ENCODE measurements at regions not wholly inside any gene's neighbourhood (a gene's known extent, or its start where the extent isn't known, plus 50 kb on each side); places are given as distances from the start of the nearest gene placed in this dataset.

DNA sequence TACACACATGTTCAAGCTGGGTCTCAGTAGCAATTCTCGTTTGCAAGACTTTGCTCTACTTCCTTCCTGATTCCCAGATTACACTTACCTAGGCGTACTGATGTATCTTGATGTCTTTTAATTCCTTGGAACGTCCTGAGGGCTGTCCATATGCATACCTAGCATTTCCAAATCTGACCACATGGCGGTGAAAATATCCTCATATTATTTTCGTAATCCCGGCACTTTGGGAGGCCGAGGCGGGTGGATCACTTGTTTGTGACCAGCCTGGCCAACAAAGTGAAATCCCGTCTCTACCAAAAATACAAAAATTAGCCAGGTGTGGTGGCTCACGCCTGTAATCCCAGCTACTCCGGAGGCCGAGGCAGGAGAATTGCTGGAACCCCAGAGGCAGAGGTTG is 1786.3 kb upstream of the TENM3 start:
- DNase-seq (ENCODE audit: low read depth, low spot score), result no peak

- no peak for DNase-seq (ENCODE audit: low read depth, low spot score)
Measured at GRCh38 chr4:180462116-180462515, 1781.1 kb upstream of the TENM3 start.

DNA sequence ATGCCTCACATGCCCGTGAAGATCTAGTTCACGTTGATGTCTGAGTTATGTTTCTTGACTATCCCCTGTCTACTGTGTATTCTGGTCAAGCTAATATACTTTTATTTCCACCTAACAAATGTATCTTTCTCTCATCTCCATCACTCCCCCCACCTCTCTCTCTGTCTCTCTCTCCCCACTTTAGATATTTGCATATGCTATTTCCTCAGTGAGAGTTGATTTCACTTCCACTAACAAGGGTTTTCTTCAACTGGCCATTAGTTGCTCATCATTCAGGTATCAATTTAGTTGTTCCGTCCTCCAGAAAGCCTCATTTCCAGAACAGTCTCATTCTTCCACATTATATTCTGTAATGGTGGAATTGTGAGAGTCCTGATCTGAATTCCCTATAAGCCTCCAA is 1777.8 kb upstream of the TENM3 start:
- no peak for DNase-seq (ENCODE audit: low read depth, low spot score)

DNA sequence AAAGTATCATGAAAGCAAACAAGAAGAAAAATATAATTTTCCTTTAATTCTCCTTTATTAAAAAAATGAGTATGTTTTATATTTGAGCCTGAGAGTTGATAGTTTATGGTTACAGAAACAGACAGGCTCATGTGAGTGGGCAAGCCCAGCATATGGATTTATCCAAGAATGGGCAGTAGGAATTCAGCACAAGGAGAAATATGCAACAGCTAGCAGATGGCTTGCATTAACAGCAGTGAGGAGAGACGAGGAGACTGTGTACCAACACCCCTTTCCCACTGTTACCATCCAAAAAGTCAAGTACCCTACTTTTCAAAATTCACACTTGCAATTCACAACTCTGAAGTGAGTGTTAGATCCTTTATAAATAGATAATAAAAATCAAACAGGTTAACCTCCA is 1760.2 kb upstream of the TENM3 start:
- DNase-seq (ENCODE audit: low read depth, low spot score), result no peak

DNA sequence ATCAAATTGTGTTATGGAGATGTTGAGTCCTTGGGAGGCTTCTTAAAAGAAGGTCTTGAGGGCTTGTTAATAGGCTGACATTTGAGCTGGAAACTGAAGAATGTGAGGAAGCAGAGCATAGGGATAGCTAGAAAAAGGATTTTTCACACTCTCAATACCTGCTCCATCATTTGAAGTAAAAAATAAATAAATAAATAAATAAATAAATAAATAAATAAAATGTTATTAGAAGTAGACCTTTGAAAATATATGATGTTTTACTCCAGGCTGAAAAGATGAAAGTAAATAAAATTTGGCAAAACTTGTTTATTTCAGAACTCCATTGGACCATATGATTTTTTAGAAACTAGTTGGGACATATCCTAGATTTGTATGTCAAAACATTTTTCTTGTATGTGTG is 1757.8 kb upstream of the TENM3 start:
- no peak for DNase-seq (ENCODE audit: low read depth, low spot score)

- no peak for DNase-seq (ENCODE audit: low read depth, low spot score)
Measured at GRCh38 chr4:180486342-180486741, 1756.9 kb upstream of the TENM3 start.

DNA sequence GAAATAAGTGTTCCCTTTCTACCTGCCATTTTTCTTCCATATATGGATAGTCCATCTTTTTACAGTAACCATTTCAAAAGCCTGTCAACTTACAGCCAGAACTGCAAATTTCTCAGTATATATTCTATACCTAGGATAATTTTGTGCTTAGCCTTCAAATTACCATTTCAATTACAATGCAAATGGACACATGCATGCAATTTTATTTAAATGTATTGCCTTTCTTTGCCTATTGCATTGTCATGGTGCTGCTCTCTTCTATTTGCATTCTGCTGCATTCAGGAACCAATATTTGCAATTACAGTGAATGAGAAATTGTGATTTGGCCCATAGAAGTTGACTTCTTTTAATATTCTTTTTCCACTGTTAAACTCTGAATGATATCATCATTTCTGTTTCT is 1753.4 kb upstream of the TENM3 start:
- no peak for DNase-seq (ENCODE audit: low read depth, low spot score)

- no peak for DNase-seq (ENCODE audit: low read depth, low spot score)
Measured at GRCh38 chr4:180491210-180491609, 1752.0 kb upstream of the TENM3 start.

GRCh38 chr4:180493299-180493698 is 1749.9 kb upstream of the TENM3 start:
- DNase-seq (ENCODE audit: low read depth, low spot score), result no peak

DNA sequence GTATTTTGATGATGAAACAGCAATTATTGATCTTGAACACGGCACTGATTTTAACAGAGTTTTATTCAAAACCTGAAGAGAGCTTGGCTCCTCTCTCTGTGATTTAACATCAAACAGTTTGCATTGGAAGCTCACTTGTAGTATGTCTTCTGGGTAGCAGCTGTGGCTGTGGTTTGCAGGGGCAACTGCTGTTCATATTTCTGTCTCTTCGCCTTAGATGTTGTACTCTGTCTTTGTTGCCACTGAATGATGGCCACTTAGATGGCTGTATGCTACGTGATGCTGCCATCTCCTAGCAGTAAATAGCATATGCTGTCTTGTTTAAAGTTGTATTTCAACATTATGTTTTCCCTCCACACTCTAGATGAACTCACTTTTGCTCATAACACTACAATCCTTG is 1743.0 kb upstream of the TENM3 start:
- no peak for DNase-seq (ENCODE audit: low read depth, low spot score)

DNA sequence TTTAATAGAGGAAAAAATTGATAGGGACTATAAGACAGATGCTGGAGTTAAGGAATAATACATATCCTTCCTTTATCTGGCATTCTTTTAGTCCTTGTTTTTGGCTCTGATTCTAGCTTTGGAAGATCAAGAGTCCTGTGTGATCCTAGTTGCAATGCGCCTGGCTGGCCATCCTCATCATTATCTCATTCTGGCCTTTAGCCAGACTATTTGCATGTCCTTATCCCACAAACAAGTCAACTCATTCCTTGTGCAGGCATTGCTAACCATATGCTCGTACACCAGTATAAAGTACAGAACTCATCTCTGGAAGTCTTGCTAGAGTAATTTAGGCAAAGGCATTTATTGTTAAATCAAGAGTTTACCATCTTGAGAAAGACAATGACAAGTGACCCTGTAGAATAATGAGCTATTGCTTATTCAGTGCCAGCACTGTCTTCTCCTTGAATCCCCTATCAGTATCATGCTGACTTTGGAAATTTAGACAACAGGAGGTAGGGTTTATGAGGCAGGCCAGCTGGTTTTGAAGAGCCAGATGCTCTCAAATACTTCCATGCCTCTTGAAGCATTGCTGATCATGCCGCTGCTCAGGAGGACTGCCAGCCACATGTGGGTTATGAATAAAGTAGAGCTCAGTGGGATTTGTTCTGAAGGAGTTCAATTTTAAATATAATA is 1730.3 kb upstream of the TENM3 start:
- no peak for DNase-seq (ENCODE audit: low read depth, low spot score)

DNA sequence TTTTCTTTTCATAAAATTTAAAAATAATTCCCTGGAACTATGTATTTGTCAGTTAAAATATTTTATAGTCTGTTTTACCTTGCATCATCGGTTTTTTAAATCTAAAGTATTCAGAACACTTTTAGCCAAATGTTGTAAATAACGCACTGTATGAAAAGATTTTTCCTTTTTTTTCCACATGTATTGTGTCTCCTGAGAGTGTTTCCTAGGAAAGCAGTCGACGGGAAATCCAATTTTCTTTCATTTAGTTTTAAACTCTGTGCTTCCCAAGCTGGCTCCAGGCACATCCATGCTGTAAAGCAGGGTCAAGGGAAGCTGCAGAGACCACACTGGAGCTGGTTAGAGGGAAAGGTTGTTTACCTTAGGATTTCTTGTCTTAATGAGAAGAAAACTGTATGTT is 1724.3 kb upstream of the TENM3 start:
- no peak for DNase-seq (ENCODE audit: low read depth, low spot score)

DNA sequence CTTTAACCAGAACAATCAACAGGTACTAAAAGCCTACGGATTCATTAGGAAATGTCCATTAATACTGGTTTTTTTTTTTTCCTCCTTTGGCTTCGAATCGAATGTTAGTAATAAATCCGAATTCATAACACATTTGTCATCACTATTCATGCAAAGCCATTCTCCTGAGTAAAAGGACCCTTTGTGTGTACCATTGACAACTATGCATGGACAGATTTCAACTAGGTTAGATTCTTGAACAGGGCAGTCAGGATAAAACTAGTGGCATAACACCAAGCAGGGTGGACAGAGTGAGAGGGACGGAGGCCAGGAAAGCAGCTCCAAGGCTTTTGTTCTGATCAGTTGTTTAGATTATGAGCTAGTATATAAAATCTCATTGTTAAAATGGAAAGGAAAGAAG is 1722.0 kb upstream of the TENM3 start:
- no peak for DNase-seq (ENCODE audit: low read depth, low spot score)

GRCh38 chr4:180525523-180526077 is 1717.6 kb upstream of the TENM3 start:
- DNase-seq (ENCODE audit: low read depth, low spot score), result no peak

DNA sequence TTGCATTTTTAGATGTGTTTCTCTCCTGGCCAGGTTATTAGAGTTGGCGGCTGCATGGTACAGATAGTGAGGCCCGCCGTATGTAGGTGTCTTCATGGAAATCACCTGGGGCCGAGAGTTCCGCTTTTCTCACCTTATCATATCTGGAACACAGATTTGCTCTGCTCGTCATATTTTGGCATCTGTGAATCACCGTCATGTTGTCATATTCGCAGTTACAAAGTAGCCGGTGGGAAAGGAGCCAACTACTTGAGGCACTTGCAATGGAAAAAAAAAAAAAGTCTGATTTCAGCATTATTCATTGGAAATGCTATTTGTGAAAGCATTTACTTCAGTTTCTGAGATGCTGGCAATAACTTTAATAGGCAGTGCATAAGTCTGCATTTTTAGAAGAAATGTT is 1715.2 kb upstream of the TENM3 start:
- no peak for DNase-seq (ENCODE audit: low read depth, low spot score)

- DNase-seq (ENCODE audit: low read depth, low spot score), result no peak
Measured at GRCh38 chr4:180530787-180531186, 1712.4 kb upstream of the TENM3 start.

- no peak for DNase-seq (ENCODE audit: low read depth, low spot score)
Measured at GRCh38 chr4:180532691-180533090, 1710.5 kb upstream of the TENM3 start.

- no peak for DNase-seq (ENCODE audit: low read depth, low spot score)
Measured at GRCh38 chr4:180538384-180539057, 1704.7 kb upstream of the TENM3 start.

DNA sequence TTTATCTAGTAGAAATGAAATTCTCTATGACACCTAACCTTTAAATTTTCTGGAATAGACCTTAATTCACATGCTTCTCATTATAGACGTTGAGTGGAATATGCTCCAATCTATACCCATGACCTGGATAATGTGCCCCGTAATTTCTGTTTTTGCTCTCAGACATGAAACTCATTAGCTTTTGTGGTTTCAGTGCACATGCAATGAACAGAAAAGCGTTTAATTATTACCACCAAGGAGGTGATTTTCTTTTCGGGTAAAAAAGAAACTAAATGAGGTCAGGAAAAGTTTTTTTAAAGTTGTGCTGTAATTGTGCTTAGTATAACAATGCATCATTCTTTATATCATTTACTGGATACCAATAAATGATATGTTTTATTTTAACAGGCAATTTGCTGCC is 1703.9 kb upstream of the TENM3 start:
- DNase-seq (ENCODE audit: low read depth, low spot score), result no peak

- no peak for DNase-seq (ENCODE audit: low read depth, low spot score)
Measured at GRCh38 chr4:180541678-180542077, 1701.5 kb upstream of the TENM3 start.

DNA sequence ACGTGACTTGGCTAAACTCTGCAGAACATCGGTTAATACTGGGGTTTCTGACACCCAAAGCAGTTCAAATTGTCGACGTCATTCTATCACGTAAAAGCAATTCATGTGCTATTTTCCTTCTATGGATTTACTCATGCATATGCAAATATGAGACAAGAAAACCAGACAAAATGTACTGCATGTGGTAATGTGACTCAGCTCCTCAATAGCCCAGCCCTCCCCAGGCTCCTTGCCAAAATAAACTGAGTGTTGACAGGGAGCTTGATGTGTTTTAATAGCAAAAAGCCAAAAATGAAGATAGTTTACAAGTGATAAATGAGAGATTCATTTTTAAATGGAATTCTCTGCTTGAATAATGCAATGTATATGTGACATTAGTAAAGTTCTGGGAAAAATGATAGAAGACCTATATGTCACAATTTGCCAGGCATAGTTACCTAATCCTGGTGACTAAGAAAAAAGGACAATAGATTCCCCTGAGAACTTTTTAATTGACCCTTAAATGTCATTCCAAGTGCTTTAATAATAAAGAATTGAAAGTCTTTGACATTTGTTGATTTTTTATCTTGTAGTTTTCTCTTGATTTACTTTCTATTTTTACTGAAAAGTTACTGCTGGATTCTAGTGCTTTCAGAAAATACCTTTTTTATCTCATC is 1700.6 kb upstream of the TENM3 start:
- no peak for DNase-seq (ENCODE audit: low read depth, low spot score)

- DNase-seq (ENCODE audit: low read depth, low spot score), result no peak
Measured at GRCh38 chr4:180550106-180550505, 1693.1 kb upstream of the TENM3 start.

DNA sequence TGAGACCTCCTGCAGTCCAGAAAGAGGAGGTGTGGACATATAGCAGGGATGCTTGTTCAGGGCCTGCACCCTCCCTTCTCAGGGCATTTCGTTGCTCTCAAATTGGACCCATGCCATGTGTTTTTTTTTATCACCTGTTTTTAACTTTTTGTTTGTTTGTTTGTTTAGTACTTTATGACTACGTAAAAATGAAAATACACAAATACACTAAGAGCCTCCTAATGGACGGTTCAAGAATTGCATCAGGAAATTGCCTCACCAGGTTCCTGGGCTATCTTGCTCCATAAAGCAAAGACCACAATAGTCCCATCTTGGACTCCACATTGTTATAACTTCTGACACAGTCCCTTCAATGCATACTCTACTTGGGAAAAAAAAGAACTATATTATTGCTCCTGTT is 1685.9 kb upstream of the TENM3 start:
- DNase-seq (ENCODE audit: low read depth, low spot score), result no peak
